Heart right ventricle (tissue), 16 donors: ENCODE measurements at regions not wholly inside any gene's neighbourhood (a gene's known extent, or its start where the extent isn't known, plus 50 kb on each side); places are given as distances from the start of the nearest gene placed in this dataset.

Source experiments
- ATAC-seq, 8 donors: fragments of 200-7000 bp; cut with Tn5 transposase; one replicate each; pipeline ENCODE4 v1.9.1; 2020; ENCODE audit warnings: mild to moderate bottlenecking in 8 of 8, moderate library complexity in 8 of 8, moderate number of reproducible peaks in 1 of 8
- DNase-seq, 2 donors: peaks; one replicate each; pipeline ENCODE4 v3.0.0-alpha.2; 2020
- H3K27ac ChIP-seq, 10 donors: fragments of 200-600 bp; sonication (generic) in 2 of 10; one replicate each; pipeline versions ENCODE4 v1.5.0 to v1.8.0; 2020 to 2022; ENCODE audit warnings: mild to moderate bottlenecking in 3 of 10
- H3K27me3 ChIP-seq, 7 donors: fragments of 200-600 bp; one replicate each; pipeline ENCODE4 v1.8.0; 2021 to 2022; ENCODE audit warnings: mild to moderate bottlenecking in 2 of 7
- H3K36me3 ChIP-seq, 9 donors: fragments of 200-600 bp; sonication (generic) in 1 of 9; one replicate each; pipeline versions ENCODE4 v1.5.0 to v1.8.0; 2020 to 2022; ENCODE audit warnings: mild to moderate bottlenecking in 2 of 9
- H3K4me1 ChIP-seq, 9 donors: fragments of 200-600 bp; sonication (generic) in 1 of 9; one replicate each; pipeline versions ENCODE4 v1.5.0 to v1.8.0; 2020 to 2022; ENCODE audit warnings: mild to moderate bottlenecking in 4 of 9
- H3K4me3 ChIP-seq, 10 donors: fragments of 200-600 bp; sonication (generic) in 2 of 10; one replicate each; pipeline versions ENCODE4 v1.5.0 to v1.8.0; 2020 to 2022; ENCODE audit warnings: mild to moderate bottlenecking in 7 of 10, moderate library complexity in 2 of 10
- H3K9me3 ChIP-seq, 11 donors: fragments of 200-600 bp in 10 of 11; sonication (generic) in 2 of 11; one replicate each; pipeline versions ENCODE4 v1.5.0 to v1.8.0; 2013 to 2022; ENCODE audit warnings: mild to moderate bottlenecking in 2 of 11, control low read depth in 1 of 11, moderate library complexity in 1 of 11
- CTCF ChIP-seq, 9 donors: fragments of 200-600 bp; sonication (generic) in 2 of 9; IDR thresholded peaks; one replicate each; pipeline versions ENCODE4 v1.5.0 to v1.8.0; 2021 to 2022; ENCODE audit warnings: antibody characterized with exemption in 9 of 9, mild to moderate bottlenecking in 5 of 9, moderate library complexity in 1 of 9
- WGBS, 2 donors: extraction: QIAGEN DNeasy Blood & Tissue Kit; methylation state at CpG; one replicate each; pipeline ENCODE4 v1.1.7; 2013; ENCODE audit warnings: inconsistent platforms in 1 of 2; 5-methylcytosine and 5-hydroxymethylcytosine counted together
- intact Hi-C, 10 donors: fragments of 100-400 bp; cut with DNase I; formaldehyde crosslinking; loops; one replicate each; pipeline versions ENCODE4 v1.11.1 to v1.14.2; 2022
- donor health status: Arrhythmogenic right ventricular cardiomyopathy.
- donor health status: ischemic (EF 13 %, LVEDD 7.1; RV severe dilation, severe dysfunction).
- donor health status: healthy with polysubstance abuse.
- donor health status: DM: no; HTN: yes; CAD: no.
- donor health status: DM: no; HTN: no; CAD: no.
- donor health status: ischemic (EF 25% LVEDD 6.9; RV normal size, moderate dysfunction).
- donor health status: ischemic (EF 25% LVEDD 5.7; RV mildly dilated, moderate dysfunction).
- donor health status: healthy.
- donor health status: DM: yes; HTN: yes; CAD: no.
- donor health status: Ischemic cardiomyopathy.
- donor health status: ischemic (EF 35%, LVEDD 5.7; RV mildly dilated, moderate dysfunction).
- donor health status: nonischemic (EF 11% LVEDD 7.7; RV severe dilation, severe dysfunction).
- donor health status: DM: yes; HTN: yes; CAD: no.
- donor health status: PGD.
- donor health status: ischemic (EF 29% LVEDD 5.4; RV normal size, mild dysfunction).
- donor health status: nonischemic (EF 23%, LVEDD 6.1; RV moderate dilation, normal function).

GRCh38 chr2:15834381-15835031, 105.8 kb upstream of the MYCN start:
- Histone ChIP-seq H3K27ac (no peak overlapping the region), H3K27me3 (no peaks in the 10 kb centered on the region), H3K4me1 (no peaks in the 10 kb centered on the region), H3K4me3 (no peak overlapping the region), H3K9me3 (no peaks in the 10 kb centered on the region), H3K36me3 (no peaks in the 10 kb centered on the region)
- intact Hi-C loops, result no loop called here
- DNase-seq (no peak), ATAC-seq (no peak)
- TF ChIP-seq CTCF (IDR thresholded peaks at IDR 0.05), result no peak
- WGBS, 2 donors, result 78 to 81% methylated on average over 7 of the region's 7 CpGs

- DNase-seq (no peak), ATAC-seq (no peak)
- Histone ChIP-seq H3K4me1 (no peaks in the 10 kb centered on the region), H3K27me3 (no peaks in the 10 kb centered on the region), H3K36me3 (no peaks in the 10 kb centered on the region), H3K4me3 (no peak overlapping the region), H3K27ac (no peak overlapping the region), H3K9me3 (no peaks in the 10 kb centered on the region)
- 92 to 93% methylated on average over 9 of the region's 9 CpGs for WGBS, 2 donors
- no peak for TF ChIP-seq CTCF (IDR thresholded peaks at IDR 0.05)
- intact Hi-C loops, result no loop called here
Observed at GRCh38 chr2:15835991-15836688, 104.2 kb upstream of the MYCN start.

GRCh38 chr2:15836689-15837610, 103.4 kb upstream of the MYCN start:
- H3K4me3 ChIP-seq, result no peak overlapping the region
- 96% methylated on average over 13 of the region's 13 CpGs for WGBS, 2 donors
- no peaks in the 10 kb centered on the region for H3K9me3 ChIP-seq
- peaks cover 0 to 4% (median 0%) of the 10 kb centered on the region in 7 donors for H3K27me3 ChIP-seq
- no peaks in the 10 kb centered on the region for H3K36me3 ChIP-seq
- H3K27ac ChIP-seq, result no peak overlapping the region
- no peak for ATAC-seq
- no peak for DNase-seq
- no peaks in the 10 kb centered on the region for H3K4me1 ChIP-seq
- intact Hi-C loops, result no loop called here
- TF ChIP-seq CTCF (IDR thresholded peaks at IDR 0.05), result no peak

- Histone ChIP-seq H3K27me3 (peaks cover 0 to 5% (median 0%) of the 10 kb centered on the region in 7 donors), H3K36me3 (no peaks in the 10 kb centered on the region), H3K4me1 (no peaks in the 10 kb centered on the region), H3K27ac (no peak overlapping the region), H3K4me3 (no peak overlapping the region), H3K9me3 (no peaks in the 10 kb centered on the region)
- DNase-seq, result no peak
- no peak for TF ChIP-seq CTCF (IDR thresholded peaks at IDR 0.05)
- no peak for ATAC-seq
- intact Hi-C loops, result no loop called here
- 91 to 93% methylated on average over 13 of the region's 13 CpGs for WGBS, 2 donors
Observed at GRCh38 chr2:15838481-15839090, 101.8 kb upstream of the MYCN start.
